GM19468 (cell line): ENCODE measurements at regions not wholly inside any gene's neighbourhood (a gene's known extent, or its start where the extent isn't known, plus 50 kb on each side); places are given as distances from the start of the nearest gene placed in this dataset.
"Not testable (repeated sequence)": the region's sequence is repeated elsewhere in the genome, so short reads cannot be mapped to it uniquely, and the experiment has no call there.

Source experiments
- ATAC-seq: cut with Tn5 transposase; IDR thresholded peaks from one replicate; pipeline ENCODE4 v1.9.1; 2021; ENCODE audit warnings: mild to moderate bottlenecking, moderate library complexity, moderate number of reproducible peaks; ENCODE audit not compliant: unreplicated experiment; ENCODE audit errors: extremely low read depth

DNA sequence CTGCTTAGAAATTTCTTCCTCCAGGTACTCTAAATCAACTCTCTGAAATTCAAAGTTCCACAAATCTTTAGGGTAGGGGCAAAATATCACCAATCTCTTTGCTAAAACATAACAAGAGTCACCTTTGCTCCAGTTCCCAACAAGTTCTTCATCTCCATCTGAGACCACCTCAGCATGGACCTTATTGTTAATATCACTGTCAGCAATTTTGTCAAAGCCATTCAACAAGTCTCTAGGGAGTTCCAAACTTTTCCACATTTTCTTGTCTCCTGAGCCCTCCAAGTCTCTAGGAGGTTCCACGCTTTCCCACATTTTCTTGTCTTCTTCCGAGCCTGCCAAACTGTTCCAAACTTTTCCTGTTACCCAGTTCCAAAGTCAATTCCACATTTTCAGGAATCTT, 255.9 kb downstream of the TDRD15 start:
- not testable (repeated sequence) for ATAC-seq

DNA sequence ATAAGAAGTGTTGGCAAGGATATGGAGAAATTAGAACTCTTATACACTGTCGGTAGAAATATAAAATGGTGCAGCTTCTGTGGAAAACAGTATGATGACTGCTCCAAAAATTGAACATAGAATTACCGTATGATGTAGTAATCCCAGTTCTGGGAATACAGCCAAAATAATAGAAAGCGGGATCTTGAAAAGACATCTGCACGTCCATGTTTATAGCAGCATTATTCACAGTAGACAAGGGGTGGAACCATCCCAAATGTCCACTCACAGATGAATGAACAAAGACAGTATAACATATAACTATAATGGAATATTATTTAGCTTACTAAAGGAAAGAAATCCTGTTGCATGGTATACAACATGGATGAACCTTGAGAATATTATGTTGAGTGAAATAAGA, 257.7 kb downstream of the TDRD15 start:
- ATAC-seq, result no peak

DNA sequence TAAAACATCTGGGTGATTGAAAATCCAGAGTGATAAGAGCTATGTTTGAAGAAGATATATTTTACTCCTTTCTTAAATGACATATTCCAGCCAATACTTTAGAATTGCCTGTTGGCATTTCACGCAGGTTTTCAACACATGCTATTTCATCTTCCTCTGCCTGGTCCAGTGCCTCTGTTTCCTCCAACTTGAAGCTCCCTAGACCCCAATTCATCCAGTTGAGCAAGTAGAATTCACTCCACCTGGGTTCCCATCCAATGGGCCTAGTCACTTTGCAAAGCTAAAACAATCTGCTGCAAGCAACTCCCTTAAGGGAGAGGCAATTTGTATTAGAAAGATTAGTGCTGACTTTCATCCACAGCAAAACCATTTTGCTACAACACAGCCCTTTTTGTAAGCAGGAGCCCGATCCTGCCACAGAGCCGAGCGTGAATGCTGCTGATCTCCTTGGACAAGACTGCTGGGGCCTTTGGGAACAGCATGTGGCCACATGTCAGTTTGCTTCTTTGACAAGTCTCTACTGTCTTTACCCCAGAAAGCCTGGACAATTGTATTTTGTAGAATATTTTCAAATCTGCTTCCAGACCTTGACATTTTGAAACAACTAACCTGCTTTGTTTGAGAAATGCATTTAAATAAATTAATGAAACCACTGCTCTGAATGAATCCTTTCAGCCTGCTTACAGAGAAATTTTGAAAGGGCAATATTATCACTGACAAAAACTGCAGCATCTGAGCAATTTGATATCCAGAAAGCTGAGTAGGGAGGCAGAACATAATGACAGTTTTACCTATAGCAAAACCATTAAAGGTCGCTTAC, 259.1 kb downstream of the TDRD15 start:
- no peak for ATAC-seq

DNA sequence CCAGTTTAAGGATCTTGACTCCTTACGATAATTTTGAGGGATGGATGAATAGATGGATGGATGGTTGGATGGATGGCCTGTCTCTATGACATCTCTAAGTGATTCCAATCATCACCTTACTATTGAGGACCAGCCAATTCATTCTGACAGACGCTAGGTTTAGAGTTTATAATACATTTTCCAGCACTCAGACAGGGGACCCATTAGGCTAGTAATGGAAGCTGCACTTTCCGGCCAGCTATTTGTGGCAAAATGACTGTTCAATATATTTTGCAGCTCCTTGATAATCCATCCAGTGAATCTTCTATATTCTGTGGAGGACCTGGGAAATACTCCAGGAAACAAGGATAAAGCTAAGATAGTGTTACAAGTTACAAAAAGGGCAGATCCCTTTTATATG, 262.9 kb downstream of the TDRD15 start:
- no peak for ATAC-seq

DNA sequence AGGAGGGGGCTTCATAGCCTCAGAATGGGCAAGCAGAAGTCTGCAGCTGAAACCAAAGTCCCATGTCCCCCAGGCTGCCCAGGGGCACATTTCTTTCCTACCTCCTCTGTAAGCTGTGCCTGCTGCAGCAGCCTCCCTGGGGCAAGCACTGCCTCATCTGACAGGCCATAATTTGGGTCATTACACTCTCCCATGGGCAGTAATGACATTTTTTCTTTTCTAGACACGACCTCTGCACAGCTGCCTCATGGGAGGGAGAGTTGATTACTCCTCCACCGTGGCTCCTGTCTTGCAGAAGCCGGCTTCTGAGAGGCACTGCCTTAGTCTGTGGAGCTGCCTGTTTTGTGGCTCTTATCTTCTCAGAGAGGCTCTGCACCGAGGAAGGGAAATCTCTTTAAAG, 268.9 kb downstream of the TDRD15 start:
- no peak for ATAC-seq

DNA sequence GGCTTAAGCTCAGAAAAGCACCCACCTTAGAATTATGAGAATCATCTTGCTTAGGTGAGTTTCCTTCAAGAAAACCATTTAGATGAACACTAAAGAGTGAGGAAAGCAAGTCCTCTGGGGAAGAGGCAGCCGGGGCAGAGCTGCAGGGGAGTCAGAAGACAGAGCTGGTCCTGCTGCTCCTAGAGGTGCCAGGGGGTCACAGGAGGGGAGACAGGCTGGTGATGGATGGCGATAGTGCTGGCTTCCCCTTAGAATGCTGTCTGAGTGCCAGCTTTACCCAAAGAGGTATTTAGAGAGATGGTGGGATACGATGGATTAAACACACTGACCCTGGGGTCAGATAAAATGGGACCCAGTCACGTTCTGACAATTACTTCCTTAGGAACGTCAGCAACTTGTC, 269.4 kb downstream of the TDRD15 start:
- no peak for ATAC-seq

DNA sequence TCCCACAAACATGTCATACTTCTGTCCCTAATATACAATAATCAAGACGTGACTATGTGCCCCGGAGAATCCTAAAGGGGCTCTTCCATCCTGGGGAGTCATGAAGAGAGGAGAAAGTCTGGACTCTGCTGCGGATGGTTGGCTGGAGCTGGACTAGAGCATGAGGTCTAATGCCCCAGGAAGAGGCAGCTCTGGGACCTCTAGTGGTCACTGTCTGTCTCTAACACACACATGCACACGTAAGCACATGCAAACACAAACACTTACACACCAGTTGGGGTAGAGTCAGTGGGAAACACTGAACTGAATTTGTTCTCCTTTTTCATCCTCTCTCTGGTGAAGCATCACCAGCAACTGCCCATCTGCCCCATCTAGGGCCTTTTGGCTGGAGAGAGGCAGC, 271.6 kb downstream of the TDRD15 start:
- no peak for ATAC-seq

DNA sequence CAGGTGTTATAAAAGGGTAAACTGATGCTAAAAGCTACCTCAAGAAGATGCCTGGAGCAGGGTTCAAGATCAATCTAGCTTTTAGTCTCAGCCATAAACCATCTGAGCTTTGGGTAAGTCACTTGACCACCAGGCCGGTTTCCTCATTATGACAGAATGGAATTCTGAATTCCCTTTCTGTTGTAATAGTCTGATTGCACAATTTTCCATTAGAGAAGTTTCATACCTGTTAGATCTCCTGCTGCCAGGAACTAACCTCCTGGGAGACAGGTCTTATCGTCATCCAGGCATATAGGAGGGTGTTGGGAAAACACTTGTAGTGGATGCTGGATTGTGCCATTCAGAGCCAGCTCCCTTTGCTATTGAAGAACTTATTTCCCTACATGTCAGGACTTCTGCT, 272.5 kb downstream of the TDRD15 start:
- no peak for ATAC-seq

DNA sequence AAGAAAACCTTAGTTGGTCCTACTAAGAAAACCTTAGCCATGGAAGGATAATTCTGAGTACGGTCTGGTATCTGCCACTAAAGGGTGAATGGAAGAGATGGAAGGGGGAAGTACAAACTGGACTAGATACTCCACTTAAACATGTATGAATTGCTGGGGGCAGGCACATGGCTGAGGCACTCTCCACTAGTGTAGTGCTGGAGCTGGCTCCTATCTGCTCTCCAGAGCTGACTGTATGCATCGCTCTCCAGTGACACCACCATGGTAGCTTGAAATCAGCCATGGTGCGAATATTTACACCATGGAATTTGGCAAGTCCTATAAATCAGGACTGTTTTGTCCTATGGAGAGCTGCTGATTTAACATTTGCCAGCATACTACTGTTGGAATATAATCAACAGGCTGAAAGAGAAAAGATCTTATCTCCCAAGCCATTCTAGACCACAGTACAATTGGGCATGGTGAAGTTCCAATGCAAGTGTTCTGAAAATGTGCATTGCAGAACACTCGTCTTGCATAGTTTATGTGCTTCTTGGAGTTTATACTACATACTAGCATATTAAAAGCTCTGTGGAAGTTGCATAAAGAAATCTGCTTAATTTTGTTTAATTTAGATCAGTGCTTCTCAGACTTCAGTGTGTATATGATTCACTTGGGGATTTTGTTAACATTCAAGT, 277.4 kb downstream of the TDRD15 start:
- no peak for ATAC-seq

DNA sequence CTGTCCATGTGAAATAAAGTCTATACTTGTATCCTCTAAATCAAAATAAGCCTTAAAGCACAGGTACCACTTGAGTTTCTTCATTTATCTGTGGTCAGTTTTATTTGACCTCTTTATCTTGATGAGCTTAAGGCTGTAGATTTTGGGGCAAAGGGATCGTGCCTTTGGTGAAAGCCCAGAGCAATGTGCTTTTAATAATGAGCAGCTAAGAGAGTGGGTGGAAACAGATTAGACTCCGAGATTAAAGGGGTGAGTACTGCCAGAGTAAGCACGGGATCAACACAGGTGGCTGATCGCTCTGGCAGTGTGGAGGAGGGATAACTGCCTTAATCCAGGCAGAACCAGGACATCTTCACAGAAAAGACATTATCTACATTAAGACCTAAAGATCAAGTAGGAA, 280.4 kb downstream of the TDRD15 start:
- ATAC-seq, result no peak

DNA sequence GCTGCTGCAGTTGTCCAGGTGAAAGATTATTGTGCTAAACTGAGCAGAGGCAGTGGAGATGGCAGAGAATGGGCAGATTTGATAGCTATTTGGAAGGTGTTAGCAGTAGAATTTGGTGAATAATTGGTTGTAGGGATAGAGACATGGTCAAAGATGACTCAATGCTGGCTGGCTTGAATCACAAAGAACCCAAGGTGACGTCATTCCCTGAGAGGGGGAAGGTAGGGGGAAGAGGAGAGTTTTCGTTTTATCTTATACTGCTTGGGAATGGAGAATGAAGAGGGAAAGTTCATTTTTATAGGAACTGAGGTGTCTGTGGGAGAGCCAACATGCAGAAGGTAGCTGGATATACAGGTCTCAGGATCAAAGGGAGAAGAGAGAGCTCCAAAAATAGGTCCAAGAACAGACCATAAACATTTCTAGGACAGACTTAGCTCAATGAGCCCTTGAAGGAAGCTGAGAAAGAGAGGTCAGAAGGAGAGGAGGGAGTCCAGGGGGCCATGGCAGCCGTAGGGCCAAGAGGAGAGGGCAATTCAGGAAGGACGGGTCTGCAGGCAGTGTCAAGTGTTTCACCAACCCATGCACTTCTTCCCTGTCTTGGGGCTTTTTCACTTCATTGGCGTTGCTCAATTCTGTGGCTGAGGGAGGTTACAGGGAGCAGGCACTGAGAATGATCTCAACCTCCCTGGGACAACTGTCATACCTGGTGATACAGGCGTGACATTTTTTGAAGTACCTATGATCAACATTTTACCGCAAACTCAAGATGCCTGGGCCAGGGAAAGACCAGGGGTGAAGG, 281.3 kb downstream of the TDRD15 start:
- ATAC-seq, result no peak

DNA sequence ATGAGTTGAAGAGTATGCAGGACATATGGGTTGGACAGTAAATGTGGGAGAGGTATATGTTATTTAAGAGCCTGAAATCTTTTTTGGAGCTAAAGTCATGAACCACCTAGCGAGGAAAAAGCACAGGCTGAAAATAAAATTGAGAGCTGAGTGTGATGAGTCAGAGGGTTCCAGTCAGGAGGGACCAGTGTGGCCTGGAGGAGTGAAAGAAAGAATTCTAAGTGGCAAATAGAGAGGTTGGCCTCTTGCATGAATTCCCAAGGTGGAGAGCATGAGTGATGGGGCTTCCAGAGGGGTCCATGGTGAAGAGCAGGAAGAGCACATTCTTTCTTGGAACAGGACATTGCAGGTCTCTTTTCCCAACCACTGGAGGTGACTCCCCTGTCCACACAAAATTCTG, 282.6 kb downstream of the TDRD15 start:
- ATAC-seq, result no peak

DNA sequence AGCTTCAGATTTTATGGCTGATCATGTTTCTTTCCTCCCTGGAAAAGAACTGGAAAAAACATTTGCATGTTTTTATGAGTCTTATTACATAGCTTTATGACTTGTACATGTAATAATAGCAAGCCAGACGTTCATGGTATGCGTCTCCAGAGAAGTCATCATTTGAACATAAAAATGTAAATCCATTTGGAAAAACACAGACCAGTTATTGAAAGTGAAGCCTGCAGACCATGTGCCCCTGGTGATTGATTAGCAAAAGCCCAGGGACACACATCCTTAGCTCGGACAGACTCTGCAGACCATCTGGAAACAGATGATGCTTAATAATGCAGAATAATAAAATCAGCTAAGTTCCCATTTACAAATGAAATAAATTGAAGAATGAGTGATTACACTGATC, 283.1 kb downstream of the TDRD15 start:
- no peak for ATAC-seq

DNA sequence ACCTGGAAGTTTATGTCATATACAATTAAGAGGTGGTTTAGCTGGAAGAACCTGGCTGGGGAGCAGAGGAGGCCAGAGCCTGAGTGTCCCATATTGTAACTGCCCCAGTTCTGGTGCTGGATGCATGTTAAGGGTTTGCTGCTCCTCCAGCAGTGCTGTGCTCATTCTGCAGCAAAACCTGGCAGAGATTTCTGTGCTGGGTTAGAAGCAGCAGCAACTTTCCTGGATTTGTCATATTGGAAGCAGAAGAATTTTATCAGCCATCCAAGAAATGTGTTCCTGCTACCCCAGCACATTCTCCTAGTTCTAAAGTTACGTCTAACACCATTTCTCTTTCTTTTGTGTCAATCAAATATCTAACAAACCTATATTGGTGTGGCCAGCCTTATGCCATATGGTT, 284.1 kb downstream of the TDRD15 start:
- ATAC-seq, result no peak

DNA sequence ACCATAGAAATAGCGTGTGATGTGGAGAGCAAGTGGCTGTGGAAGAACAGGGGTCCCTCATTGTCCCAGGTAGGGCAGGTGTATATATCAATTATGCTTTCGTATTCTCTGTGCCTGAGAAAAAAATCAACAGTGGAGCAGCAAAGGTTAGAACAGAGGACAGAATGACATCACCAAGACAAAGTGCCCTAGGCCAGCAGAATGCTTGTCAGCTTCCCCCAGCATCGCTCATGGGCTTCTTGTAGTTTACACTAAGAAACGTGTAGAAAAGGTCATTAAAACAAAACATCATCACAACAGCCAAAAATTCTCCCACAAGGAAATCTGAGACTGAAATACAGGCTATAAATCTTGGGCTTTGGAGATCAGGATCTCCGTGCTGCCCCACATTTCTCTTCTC, 288.0 kb downstream of the TDRD15 start:
- no peak for ATAC-seq

DNA sequence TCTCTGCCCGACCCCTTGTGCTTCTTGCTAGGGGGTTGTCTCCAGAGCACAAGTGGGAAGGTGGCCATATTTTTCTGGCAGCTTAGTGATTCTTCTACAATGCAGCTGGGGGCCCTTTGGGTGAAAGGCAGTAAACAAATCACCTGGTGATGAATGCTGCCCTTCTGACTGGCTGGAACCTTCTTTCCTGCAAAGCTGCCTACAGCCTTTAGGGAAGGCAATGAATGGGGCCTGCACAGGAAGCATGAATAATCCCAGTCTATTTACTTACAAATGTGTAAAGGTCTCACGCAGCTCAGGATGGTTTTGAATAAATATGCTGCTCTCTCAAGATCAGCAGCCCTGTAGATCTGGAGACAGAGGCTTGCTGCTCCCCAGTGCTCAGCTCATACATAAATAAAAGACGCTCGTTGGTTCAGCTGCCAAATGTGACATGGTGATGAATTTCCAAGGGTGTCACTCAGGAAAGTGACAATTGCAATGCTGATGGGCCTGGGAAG, 289.2 kb downstream of the TDRD15 start:
- ATAC-seq, result no peak

DNA sequence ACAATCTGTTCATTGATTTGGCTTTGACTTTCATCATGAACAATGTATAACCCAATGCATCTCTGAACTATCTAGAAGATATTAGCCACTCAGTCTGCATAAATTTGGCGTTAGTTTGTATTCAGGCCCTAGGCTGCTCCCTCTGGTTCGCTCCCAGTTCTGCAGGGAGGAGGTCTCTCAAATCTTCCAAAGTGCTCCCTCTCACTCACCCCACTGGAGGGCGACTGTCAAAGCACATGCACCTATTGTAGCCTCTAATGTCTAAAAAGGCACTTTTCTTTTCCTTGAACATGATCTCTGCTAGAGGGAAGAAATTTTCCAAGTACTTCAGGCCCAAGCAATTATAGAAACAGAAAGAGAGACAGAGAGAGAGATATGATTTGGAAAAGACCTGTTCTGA, 291.5 kb downstream of the TDRD15 start:
- ATAC-seq, result no peak

DNA sequence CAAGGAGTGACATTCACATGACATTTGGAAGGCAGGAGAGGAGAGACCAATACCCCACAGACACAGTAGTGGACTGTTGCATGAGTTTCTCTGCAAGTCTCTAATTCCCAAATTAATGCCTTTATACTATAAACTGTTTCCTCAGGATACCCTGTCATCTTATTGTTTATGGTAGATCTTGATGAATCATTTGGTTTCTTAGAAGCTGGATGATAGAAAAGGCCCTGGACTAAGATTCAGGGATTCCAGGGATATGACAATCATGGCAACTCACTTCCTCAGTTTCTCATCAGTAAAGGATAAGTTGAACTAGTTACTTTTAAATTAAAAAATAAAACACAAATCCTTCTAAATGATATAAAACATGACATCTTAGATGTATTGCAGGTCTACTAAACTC, 292.5 kb downstream of the TDRD15 start:
- ATAC-seq, result no peak

DNA sequence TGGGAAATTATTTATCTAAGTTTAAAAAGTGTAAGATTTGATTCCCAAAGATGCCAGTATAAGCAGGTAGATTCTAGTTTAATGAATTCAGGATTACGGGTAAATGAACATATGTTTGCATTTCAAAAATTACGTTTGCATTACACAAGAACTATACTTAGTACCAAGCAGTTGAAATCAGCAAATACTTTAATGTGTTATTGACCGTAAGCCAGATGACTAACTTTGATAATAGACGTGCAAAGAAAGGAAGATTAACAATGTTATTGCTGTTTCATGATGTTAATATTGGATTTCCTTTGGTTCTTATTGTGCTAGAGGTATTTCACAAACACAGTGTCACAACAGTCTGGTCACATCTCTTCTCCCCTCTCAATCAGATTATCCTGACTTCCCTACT, 294.7 kb downstream of the TDRD15 start:
- no peak for ATAC-seq

DNA sequence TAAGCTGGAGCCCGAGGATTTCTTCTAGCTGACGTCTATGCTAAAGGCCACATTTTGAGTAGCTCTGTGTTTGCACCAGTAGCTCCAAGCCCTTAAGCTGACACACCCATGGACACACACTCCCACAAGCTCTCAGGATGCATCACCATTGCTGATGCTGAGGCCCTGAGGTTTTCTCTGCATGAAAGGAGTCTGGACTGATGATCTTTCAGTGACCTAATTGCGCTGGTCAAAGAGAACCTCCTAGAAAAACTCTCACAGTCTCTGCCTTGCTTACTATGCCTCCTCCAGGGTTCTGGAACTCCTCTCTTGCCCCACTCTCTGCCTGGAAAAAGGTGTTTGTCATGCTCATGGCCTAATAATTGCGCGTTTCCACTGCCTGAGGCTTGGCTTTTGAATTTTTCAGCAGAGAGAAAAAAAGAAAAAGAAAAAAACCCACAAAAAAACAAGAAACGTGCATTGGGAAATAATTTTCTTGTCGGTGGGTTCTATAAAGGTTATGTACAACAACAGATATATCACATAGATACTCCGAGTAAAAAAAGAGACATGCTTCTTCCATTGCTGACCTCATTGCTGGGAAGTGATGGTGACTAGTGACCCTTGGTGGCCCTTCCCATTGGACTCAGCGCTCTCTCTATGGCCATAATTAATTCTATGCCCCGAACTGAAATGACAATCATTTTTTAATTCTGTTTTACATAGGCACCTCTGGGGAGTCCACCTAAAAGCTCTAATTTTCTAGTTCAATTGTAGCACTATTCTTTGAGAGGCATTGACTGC, 297.0 kb downstream of the TDRD15 start:
- ATAC-seq, result no peak
